SK-N-SH (cell line): ENCODE measurements at regions not wholly inside any gene's neighbourhood (a gene's known extent, or its start where the extent isn't known, plus 50 kb on each side); places are given as distances from the start of the nearest gene placed in this dataset.

ENCODE experiments used
- CTCF ChIA-PET: fragments of 300-600, 350-600 bp; formaldehyde crosslinking; extraction: SDS; loops from one replicate; lab custom pipeline; 2021; lab: Yijun Ruan, JAX
- POLR2A ChIA-PET: fragments of 350-600 bp; sonication (Branson Sonifier 250); formaldehyde crosslinking; extraction: SDS; loops from one replicate; lab custom pipeline; 2020; ENCODE audit warnings: antibody characterized with exemption, inconsistent platforms; lab: Yijun Ruan, JAX
- DNase-seq: peaks from one replicate; pipeline ENCODE4 v3.0.0; 2012
- H2AFZ ChIP-seq: fragments of 200-600 bp; sonication (generic); 2 replicates; pipeline ENCODE4 v1.8.1; 2016; ENCODE audit warnings: antibody characterized with exemption, mild to moderate bottlenecking, low read depth
- H3F3A ChIP-seq: fragments of 200-600 bp; sonication (generic); replicated peaks from 2 replicates; pipeline ENCODE3; 2016; ENCODE audit warnings: antibody characterized with exemption, mild to moderate bottlenecking; ENCODE audit not compliant: insufficient read depth
- H3K27ac ChIP-seq, 2 experiments: fragments of 200-500 bp in 1 of 2; fragments of 200-600 bp in 1 of 2; sonication (Bioruptor generic) in 1 of 2; sonication (generic), shearing (Covaris generic) in 1 of 2; 2 replicates each; pipeline versions ENCODE4 v1.5.1 to v1.6.1; 2014 to 2016; ENCODE audit warnings: low read depth in 2 of 2, inconsistent platforms in 1 of 2, low read length in 1 of 2, mild to moderate bottlenecking in 1 of 2, mixed read lengths in 1 of 2
- H3K27me3 ChIP-seq: fragments of 200-600 bp; sonication (generic), shearing (Covaris generic); 2 replicates; pipeline ENCODE4 v1.6.1; 2016; ENCODE audit warnings: mixed run types; ENCODE audit not compliant: insufficient read depth
- H3K36me3 ChIP-seq, 2 experiments: fragments of 200-500 bp in 1 of 2; fragments of 200-600 bp in 1 of 2; sonication (Bioruptor generic) in 1 of 2; sonication (generic) in 1 of 2; replicated peaks in 1 of 2; 2 replicates each; pipeline versions ENCODE3 to v1.5.1; 2014 to 2016; ENCODE audit warnings: low read length in 1 of 2, mild to moderate bottlenecking in 1 of 2; ENCODE audit not compliant: insufficient read depth in 2 of 2, control insufficient read depth in 1 of 2
- H3K4me1 ChIP-seq, 2 experiments: fragments of 200-500 bp in 1 of 2; fragments of 200-600 bp in 1 of 2; sonication (Bioruptor generic) in 1 of 2; sonication (generic), shearing (Covaris generic) in 1 of 2; 2 replicates each; pipeline versions ENCODE4 v1.5.1 to v1.6.1; 2014 to 2016; ENCODE audit warnings: low read depth in 1 of 2, low read length in 1 of 2, mixed run types in 1 of 2; ENCODE audit not compliant: insufficient read depth in 2 of 2, control insufficient read depth in 1 of 2
- H3K4me2 ChIP-seq: fragments of 200-600 bp; sonication (generic), shearing (Covaris generic); 2 replicates; pipeline ENCODE4 v1.6.1; 2017; ENCODE audit warnings: mixed run types
- H3K4me3 ChIP-seq, 2 experiments: fragments of 200-500 bp in 1 of 2; fragments of 200-600 bp in 1 of 2; sonication (Bioruptor generic) in 1 of 2; sonication (generic), shearing (Covaris generic) in 1 of 2; 2 replicates each; pipeline versions ENCODE4 v1.5.1 to v1.8.1; 2014 to 2016; ENCODE audit warnings: low read depth in 2 of 2, inconsistent platforms in 1 of 2, low read length in 1 of 2, mild to moderate bottlenecking in 1 of 2, mixed read lengths in 1 of 2, moderate library complexity in 1 of 2
- H3K79me2 ChIP-seq: fragments of 200-600 bp; sonication (generic); 2 replicates; pipeline ENCODE4 v1.8.1; 2017; ENCODE audit warnings: mild to moderate bottlenecking; ENCODE audit not compliant: insufficient read depth
- H3K9ac ChIP-seq: fragments of 200-600 bp; sonication (generic); 2 replicates; pipeline ENCODE4 v1.6.1; 2017; ENCODE audit warnings: mixed run types
- H3K9me2 ChIP-seq: fragments of 200-600 bp; sonication (generic); 2 replicates; pipeline ENCODE4 v1.6.1; 2017; ENCODE audit warnings: mixed run types
- H3K9me3 ChIP-seq: fragments of 200-600 bp; sonication (generic); 2 replicates; pipeline ENCODE4 v1.6.1; 2017; ENCODE audit warnings: mixed run types, mild to moderate bottlenecking, moderate library complexity
- H4K20me1 ChIP-seq: fragments of 200-600 bp; sonication (generic); 2 replicates; pipeline ENCODE4 v1.6.1; 2017; ENCODE audit warnings: mild to moderate bottlenecking, mixed run types; ENCODE audit not compliant: insufficient read depth
- EP300 ChIP-seq, 2 experiments: IDR thresholded peaks; 2 replicates each; pipeline versions ENCODE4 v1.4.0 to v1.6.1; 2012; ENCODE audit warnings: borderline replicate concordance in 1 of 2, low read depth in 1 of 2, low read length in 1 of 2
- FOXM1 ChIP-seq: IDR thresholded peaks from 2 replicates; pipeline ENCODE4 v1.4.0; 2012; ENCODE audit warnings: low read depth, mild to moderate bottlenecking
- GABPA ChIP-seq: IDR thresholded peaks from 2 replicates; pipeline ENCODE4 v1.4.0; 2012; ENCODE audit warnings: low read depth, mild to moderate bottlenecking
- GATA2 ChIP-seq: sonication (generic); formaldehyde crosslinking; IDR thresholded peaks from 2 replicates; pipeline ENCODE4 v1.5.0; 2020; ENCODE audit warnings: mild to moderate bottlenecking, missing genetic modification reagents
- JUND ChIP-seq: IDR thresholded peaks from 2 replicates; pipeline ENCODE4 v1.4.0; 2012
- MEF2A ChIP-seq: IDR thresholded peaks from 2 replicates; pipeline ENCODE4 v1.4.0; 2012; ENCODE audit warnings: low read depth, borderline replicate concordance
- NFIC ChIP-seq: IDR thresholded peaks from 2 replicates; pipeline ENCODE4 v1.4.0; 2012; ENCODE audit warnings: borderline replicate concordance
- NRF1 ChIP-seq: IDR thresholded peaks from 2 replicates; pipeline ENCODE4 v1.6.1; 2012; ENCODE audit warnings: low read depth, mild to moderate bottlenecking, low read length
- RAD21 ChIP-seq: IDR thresholded peaks from 2 replicates; pipeline ENCODE4 v1.6.1; 2012; ENCODE audit warnings: mild to moderate bottlenecking, low read length
- RCOR1 ChIP-seq: fragments of 150-350 bp; IDR thresholded peaks from 2 replicates; pipeline ENCODE4 v1.6.1; 2017; ENCODE audit warnings: antibody characterized with exemption, low read length
- RFX5 ChIP-seq: IDR thresholded peaks from 2 replicates; pipeline ENCODE4 v1.6.1; 2012; ENCODE audit warnings: mild to moderate bottlenecking, improper control_type of control experiment, low read length
- SIN3A ChIP-seq: IDR thresholded peaks from 2 replicates; pipeline ENCODE4 v1.6.1; 2012; ENCODE audit warnings: low read depth, mild to moderate bottlenecking, low read length, moderate library complexity, borderline replicate concordance
- SMC3 ChIP-seq: IDR thresholded peaks from 2 replicates; pipeline ENCODE4 v1.6.1; 2012; ENCODE audit warnings: low read depth, low read length, improper control_type of control experiment
- TAF1 ChIP-seq: IDR thresholded peaks from 2 replicates; pipeline ENCODE4 v1.6.1; 2012; ENCODE audit warnings: low read depth, mild to moderate bottlenecking, low read length, moderate library complexity, borderline replicate concordance
- TCF12 ChIP-seq: IDR thresholded peaks from 2 replicates; pipeline ENCODE4 v1.4.0; 2012
- TEAD4 ChIP-seq: IDR thresholded peaks from 2 replicates; pipeline ENCODE4 v1.4.0; 2012; ENCODE audit warnings: mild to moderate bottlenecking, borderline replicate concordance; ENCODE audit not compliant: insufficient read depth
- WGBS: methylation state at CpG from one replicate; pipeline ENCODE4 v1.1.6; 2017; ENCODE audit warnings: low lambda C conversion rate; 5-methylcytosine and 5-hydroxymethylcytosine counted together
- TF ChIP-seq, protein P1 (sequence below): IDR thresholded peaks from 2 replicates; pipeline ENCODE4 v1.6.1; 2012; ENCODE audit warnings: mild to moderate bottlenecking, low read depth, low read length, moderate library complexity
- TF ChIP-seq, protein P2 (sequence below): IDR thresholded peaks from 2 replicates; pipeline ENCODE4; 2012
- TF ChIP-seq, protein P3 (sequence below): fragments of 150-350 bp; IDR thresholded peaks from 2 replicates; pipeline ENCODE4 v1.6.1; 2017; ENCODE audit warnings: antibody characterized with exemption, low read length, low read depth, borderline replicate concordance
- TF ChIP-seq, protein P4 (sequence below): fragments of 150-350 bp; IDR thresholded peaks from 2 replicates; pipeline ENCODE4 v1.6.1; 2016; ENCODE audit warnings: mild to moderate bottlenecking, low read depth, low read length

DNA sequence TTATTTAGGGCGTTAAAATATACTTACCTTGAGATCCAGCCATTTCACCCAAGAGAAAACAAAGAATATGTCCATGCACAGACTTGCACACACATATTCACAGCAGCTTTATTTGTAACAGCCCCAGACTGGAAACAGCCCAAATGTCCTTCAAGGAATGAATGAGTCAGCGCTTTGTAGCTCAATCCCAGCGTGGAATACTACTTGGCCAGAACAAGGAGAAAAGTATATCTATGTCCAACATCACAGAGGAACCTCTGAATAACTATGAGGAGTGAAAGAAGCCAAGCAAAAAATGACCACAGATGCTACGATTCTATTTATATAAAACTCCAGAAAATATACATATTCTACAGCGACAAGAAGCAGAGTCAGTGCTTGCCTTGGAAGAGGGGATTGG is 158.3 kb downstream of the ENGASE start:
- H3K27me3 ChIP-seq, result peaks cover 16% of the 10 kb centered on the region; the same call in 1 of the 2 replicates
- no peak overlapping the region for H3K27ac ChIP-seq
- no peaks in the 10 kb centered on the region for H3K9me2 ChIP-seq
- no peaks in the 10 kb centered on the region for H3K79me2 ChIP-seq
- no peaks in the 10 kb centered on the region for H3K9me3 ChIP-seq
- H3K4me3 ChIP-seq, result no peak overlapping the region
- H3K4me2 ChIP-seq, result no peak overlapping the region
- H3K4me1 ChIP-seq, result peaks cover 0 to 5% of the 10 kb centered on the region in 2 experiments; a peak in 1 of 4 replicates
- POLR2A ChIA-PET, result no interaction called here
- WGBS, result 43% methylated on average over 5 of the region's 5 CpGs
- no peak for DNase-seq
- H3F3A ChIP-seq, result peaks cover 3% of the 10 kb centered on the region
- no peaks in the 10 kb centered on the region for H3K36me3 ChIP-seq
- H3K9ac ChIP-seq, result no peak overlapping the region
- CTCF ChIA-PET, result interaction anchor here (0.6 to 1.2 kb wide), 7 partner anchors 11 to 156 kb away, joined by 3 read pairs; no protein-coding TSS in a partner anchor
- no peak overlapping the region for H2AFZ ChIP-seq
- TF ChIP-seq SIN3A (no peak), FOXM1 (no peak), JUND (no peak), EP300 (IDR thresholded peaks at IDR 0.05; ENCODE audit: borderline replicate concordance in 1 of 2, low read depth in 1 of 2, low read length in 1 of 2) (no peak), RFX5 (no peak), SMC3 (no peak), TCF12 (no peak)
- TF ChIP-seq, protein P1, sequence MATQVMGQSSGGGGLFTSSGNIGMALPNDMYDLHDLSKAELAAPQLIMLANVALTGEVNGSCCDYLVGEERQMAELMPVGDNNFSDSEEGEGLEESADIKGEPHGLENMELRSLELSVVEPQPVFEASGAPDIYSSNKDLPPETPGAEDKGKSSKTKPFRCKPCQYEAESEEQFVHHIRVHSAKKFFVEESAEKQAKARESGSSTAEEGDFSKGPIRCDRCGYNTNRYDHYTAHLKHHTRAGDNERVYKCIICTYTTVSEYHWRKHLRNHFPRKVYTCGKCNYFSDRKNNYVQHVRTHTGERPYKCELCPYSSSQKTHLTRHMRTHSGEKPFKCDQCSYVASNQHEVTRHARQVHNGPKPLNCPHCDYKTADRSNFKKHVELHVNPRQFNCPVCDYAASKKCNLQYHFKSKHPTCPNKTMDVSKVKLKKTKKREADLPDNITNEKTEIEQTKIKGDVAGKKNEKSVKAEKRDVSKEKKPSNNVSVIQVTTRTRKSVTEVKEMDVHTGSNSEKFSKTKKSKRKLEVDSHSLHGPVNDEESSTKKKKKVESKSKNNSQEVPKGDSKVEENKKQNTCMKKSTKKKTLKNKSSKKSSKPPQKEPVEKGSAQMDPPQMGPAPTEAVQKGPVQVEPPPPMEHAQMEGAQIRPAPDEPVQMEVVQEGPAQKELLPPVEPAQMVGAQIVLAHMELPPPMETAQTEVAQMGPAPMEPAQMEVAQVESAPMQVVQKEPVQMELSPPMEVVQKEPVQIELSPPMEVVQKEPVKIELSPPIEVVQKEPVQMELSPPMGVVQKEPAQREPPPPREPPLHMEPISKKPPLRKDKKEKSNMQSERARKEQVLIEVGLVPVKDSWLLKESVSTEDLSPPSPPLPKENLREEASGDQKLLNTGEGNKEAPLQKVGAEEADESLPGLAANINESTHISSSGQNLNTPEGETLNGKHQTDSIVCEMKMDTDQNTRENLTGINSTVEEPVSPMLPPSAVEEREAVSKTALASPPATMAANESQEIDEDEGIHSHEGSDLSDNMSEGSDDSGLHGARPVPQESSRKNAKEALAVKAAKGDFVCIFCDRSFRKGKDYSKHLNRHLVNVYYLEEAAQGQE, result no peak
- TF ChIP-seq, protein P2, sequence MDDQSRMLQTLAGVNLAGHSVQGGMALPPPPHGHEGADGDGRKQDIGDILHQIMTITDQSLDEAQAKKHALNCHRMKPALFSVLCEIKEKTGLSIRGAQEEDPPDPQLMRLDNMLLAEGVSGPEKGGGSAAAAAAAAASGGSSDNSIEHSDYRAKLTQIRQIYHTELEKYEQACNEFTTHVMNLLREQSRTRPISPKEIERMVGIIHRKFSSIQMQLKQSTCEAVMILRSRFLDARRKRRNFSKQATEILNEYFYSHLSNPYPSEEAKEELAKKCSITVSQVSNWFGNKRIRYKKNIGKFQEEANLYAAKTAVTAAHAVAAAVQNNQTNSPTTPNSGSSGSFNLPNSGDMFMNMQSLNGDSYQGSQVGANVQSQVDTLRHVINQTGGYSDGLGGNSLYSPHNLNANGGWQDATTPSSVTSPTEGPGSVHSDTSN, result no peak
- TF ChIP-seq, protein P3, sequence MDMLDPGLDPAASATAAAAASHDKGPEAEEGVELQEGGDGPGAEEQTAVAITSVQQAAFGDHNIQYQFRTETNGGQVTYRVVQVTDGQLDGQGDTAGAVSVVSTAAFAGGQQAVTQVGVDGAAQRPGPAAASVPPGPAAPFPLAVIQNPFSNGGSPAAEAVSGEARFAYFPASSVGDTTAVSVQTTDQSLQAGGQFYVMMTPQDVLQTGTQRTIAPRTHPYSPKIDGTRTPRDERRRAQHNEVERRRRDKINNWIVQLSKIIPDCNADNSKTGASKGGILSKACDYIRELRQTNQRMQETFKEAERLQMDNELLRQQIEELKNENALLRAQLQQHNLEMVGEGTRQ, result no peak
- H4K20me1 ChIP-seq, result no peaks in the 10 kb centered on the region

DNA sequence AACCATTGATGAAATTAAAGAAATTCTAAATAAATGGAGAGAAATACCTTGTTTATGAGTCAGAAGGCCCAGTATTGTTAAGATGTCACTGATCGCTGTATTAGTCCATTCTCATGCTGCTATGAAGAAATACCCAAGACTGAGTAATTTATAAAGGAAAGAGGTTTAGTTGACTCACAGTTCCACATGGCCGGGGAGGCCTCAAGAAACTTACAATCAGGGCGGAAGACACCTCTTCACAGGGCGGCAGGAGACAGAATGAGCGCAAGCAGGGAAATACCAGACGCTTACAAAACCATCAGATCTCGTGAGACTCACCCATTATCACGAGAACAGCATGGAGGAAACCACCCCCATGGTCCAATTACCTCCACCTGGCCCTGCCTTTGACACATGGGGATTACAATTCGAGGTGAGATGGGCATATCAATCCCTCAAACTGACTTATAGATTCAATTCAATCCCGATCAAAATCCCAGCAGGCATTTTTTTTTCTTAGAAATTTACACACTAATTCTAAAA is 157.2 kb downstream of the ENGASE start:
- Histone ChIP-seq H4K20me1 (no peaks in the 10 kb centered on the region), H3K4me1 (peaks cover 0 to 5% of the 10 kb centered on the region in 2 experiments; a peak in 1 of 4 replicates), H3K4me3 (no peak overlapping the region), H3K27ac (no peak overlapping the region), H3K9me3 (no peaks in the 10 kb centered on the region), H3K9me2 (no peaks in the 10 kb centered on the region), H3K79me2 (no peaks in the 10 kb centered on the region), H3F3A (peaks cover 3% of the 10 kb centered on the region), H3K9ac (no peak overlapping the region), H2AFZ (no peak overlapping the region), H3K4me2 (no peak overlapping the region), H3K36me3 (no peaks in the 10 kb centered on the region), H3K27me3 (peaks cover 5% of the 10 kb centered on the region; the same call in 1 of the 2 replicates)
- CTCF ChIA-PET, result interaction anchor here (1.1 to 1.2 kb wide), 2 partner anchors 20 to 157 kb away, joined by 3 read pairs; no protein-coding TSS in a partner anchor
- POLR2A ChIA-PET, result no interaction called here
- DNase-seq, result no peak
- WGBS, result 55% methylated on average over 10 of the region's 10 CpGs
- TF ChIP-seq TAF1 (no peak), MEF2A (no peak), GABPA (no peak), GATA2 (CRISPR knock-in tag) (no peak), SIN3A (no peak), TEAD4 (no peak), RCOR1 (no peak), RAD21 (no peak), NRF1 (no peak), JUND (no peak), NFIC (no peak)
- TF ChIP-seq, protein P4, sequence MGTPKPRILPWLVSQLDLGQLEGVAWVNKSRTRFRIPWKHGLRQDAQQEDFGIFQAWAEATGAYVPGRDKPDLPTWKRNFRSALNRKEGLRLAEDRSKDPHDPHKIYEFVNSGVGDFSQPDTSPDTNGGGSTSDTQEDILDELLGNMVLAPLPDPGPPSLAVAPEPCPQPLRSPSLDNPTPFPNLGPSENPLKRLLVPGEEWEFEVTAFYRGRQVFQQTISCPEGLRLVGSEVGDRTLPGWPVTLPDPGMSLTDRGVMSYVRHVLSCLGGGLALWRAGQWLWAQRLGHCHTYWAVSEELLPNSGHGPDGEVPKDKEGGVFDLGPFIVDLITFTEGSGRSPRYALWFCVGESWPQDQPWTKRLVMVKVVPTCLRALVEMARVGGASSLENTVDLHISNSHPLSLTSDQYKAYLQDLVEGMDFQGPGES, result no peak
